HCT116 (cell line): ENCODE measurements at regions not wholly inside any gene's neighbourhood (a gene's known extent, or its start where the extent isn't known, plus 50 kb on each side); places are given as distances from the start of the nearest gene placed in this dataset.

Source experiments
- ATAC-seq: fragments of 200-7000 bp; cut with Tn5 transposase; 2 replicates; pipeline ENCODE4 v1.9.1; 2020; ENCODE audit warnings: mild to moderate bottlenecking, moderate library complexity
- BruUV-seq: library from RNA; stranded (reverse); fragments of 400-500 nt; replicated peaks from 2 replicates; lab custom pipeline; 2021; lab: Mats Ljungman, UMichigan
- CTCF ChIA-PET: fragments of 300-600 bp; sonication (Branson Sonifier 250); formaldehyde crosslinking; loops from one replicate; lab custom pipeline; 2021; ENCODE audit warnings: antibody characterized with exemption; lab: Charles Lee
- POLR2A ChIA-PET: fragments of 300-600, 350-600 bp; sonication (Branson Sonifier 250); formaldehyde crosslinking; loops from one replicate; lab custom pipeline; 2021; ENCODE audit warnings: antibody characterized with exemption; lab: Charles Lee
- RAD21 ChIA-PET, 2 experiments: fragments of 300-600 bp; sonication (Branson Sonifier 250); formaldehyde crosslinking; loops; one replicate each; lab custom pipeline; 2023; ENCODE audit warnings: low total read pairs in 2 of 2; ENCODE audit not compliant: uncharacterized antibody in 2 of 2, unreplicated experiment in 2 of 2, low non-redundant PET in 1 of 2; lab: Charles Lee
- DNase-seq: peaks from one replicate; pipeline ENCODE4 v3.0.0-alpha.2; 2010; ENCODE audit warnings: low read depth, low spot score
- H2AFZ ChIP-seq: fragments of 200-600 bp; shearing (Covaris generic), sonication (generic); 2 replicates; pipeline ENCODE4 v1.6.1; 2017; ENCODE audit warnings: low read depth, mixed run types, mixed read lengths, antibody characterized with exemption, low read length; ENCODE audit not compliant: poor library complexity, severe bottlenecking
- H3K27ac ChIP-seq: 2 replicates; pipeline ENCODE4 v1.5.1; 2012; ENCODE audit warnings: low read depth, low read length
- H3K27me3 ChIP-seq: fragments of 200-600 bp; sonication (generic); 2 replicates; pipeline ENCODE4 v1.6.1; 2016; ENCODE audit warnings: mixed run types, low read length, mixed read lengths; ENCODE audit not compliant: insufficient read depth
- H3K36me3 ChIP-seq, 2 experiments: fragments of 200-500 bp in 1 of 2; fragments of 200-600 bp in 1 of 2; sonication (Bioruptor generic) in 1 of 2; sonication (generic) in 1 of 2; 2 replicates each; pipeline versions ENCODE4 v1.5.1 to v1.6.1; 2014 to 2016; ENCODE audit warnings: low read length in 2 of 2, inconsistent platforms in 1 of 2, mixed read lengths in 1 of 2, mixed run types in 1 of 2; ENCODE audit not compliant: insufficient read depth in 2 of 2, control insufficient read depth in 1 of 2
- H3K4me1 ChIP-seq, 2 experiments: fragments of 200-600 bp in 1 of 2; sonication (generic) in 1 of 2; 2 replicates each; pipeline versions ENCODE4 v1.5.1 to v1.6.1; 2012 to 2017; ENCODE audit warnings: low read length in 2 of 2, inconsistent platforms in 1 of 2, mild to moderate bottlenecking in 1 of 2, mixed read lengths in 1 of 2, mixed run types in 1 of 2, moderate library complexity in 1 of 2; ENCODE audit not compliant: insufficient read depth in 2 of 2, control insufficient read depth in 1 of 2
- H3K4me2 ChIP-seq: fragments of 200-600 bp; sonication (generic); 2 replicates; pipeline ENCODE4 v1.6.1; 2017; ENCODE audit warnings: mixed run types, low read length, mixed read lengths
- H3K4me3 ChIP-seq, 2 experiments: fragments of 200-600 bp in 1 of 2; sonication (generic) in 1 of 2; replicated peaks in 1 of 2; 2 replicates each; pipeline ENCODE4 v1.5.1; 2011 to 2016; ENCODE audit warnings: low read length in 2 of 2, control low read depth in 1 of 2, low read depth in 1 of 2, mild to moderate bottlenecking in 1 of 2, mixed read lengths in 1 of 2, mixed run types in 1 of 2
- H3K79me2 ChIP-seq: fragments of 200-600 bp; sonication (generic); 2 replicates; pipeline ENCODE4 v1.6.1; 2017; ENCODE audit warnings: mild to moderate bottlenecking, mixed run types, low read length, moderate library complexity, mixed read lengths; ENCODE audit not compliant: insufficient read depth
- H3K9ac ChIP-seq: fragments of 200-600 bp; sonication (generic); 2 replicates; pipeline ENCODE4 v1.6.1; 2016; ENCODE audit warnings: low read length, mixed read lengths
- H3K9me2 ChIP-seq: fragments of 200-600 bp; sonication (generic), shearing (Covaris generic); 2 replicates; pipeline ENCODE4 v1.6.1; 2017; ENCODE audit warnings: mixed run types, mild to moderate bottlenecking, moderate library complexity; ENCODE audit not compliant: insufficient read depth
- H3K9me3 ChIP-seq, 2 experiments: fragments of 200-500 bp in 1 of 2; fragments of 200-600 bp in 1 of 2; sonication (Bioruptor generic) in 1 of 2; sonication (generic) in 1 of 2; 2 replicates each; pipeline ENCODE4 v1.6.1; 2014 to 2017; ENCODE audit warnings: low read length in 2 of 2, mixed read lengths in 2 of 2, inconsistent platforms in 1 of 2, low read depth in 1 of 2, mild to moderate bottlenecking in 1 of 2, mixed run types in 1 of 2, moderate library complexity in 1 of 2; ENCODE audit not compliant: control insufficient read depth in 1 of 2, insufficient read depth in 1 of 2
- H4K20me1 ChIP-seq: fragments of 200-600 bp; sonication (generic), shearing (Covaris generic); 2 replicates; pipeline ENCODE4 v1.6.1; 2017; ENCODE audit warnings: mixed run types, mild to moderate bottlenecking, moderate library complexity; ENCODE audit not compliant: insufficient read depth
- EGR1 ChIP-seq: IDR thresholded peaks from 2 replicates; pipeline ENCODE4 v1.6.1; 2012; ENCODE audit warnings: low read depth
- EZH2 ChIP-seq: fragments of 200-600 bp; sonication (generic); IDR thresholded peaks from 2 replicates; pipeline ENCODE4 v1.6.1; 2017; ENCODE audit warnings: antibody characterized with exemption, mixed run types
- FOSL1 ChIP-seq: IDR thresholded peaks from 2 replicates; pipeline ENCODE4 v1.6.1; 2012; ENCODE audit warnings: low read depth
- JUND ChIP-seq: IDR thresholded peaks from 2 replicates; pipeline ENCODE4 v1.6.1; 2012
- POLR2A ChIP-seq: IDR thresholded peaks from 2 replicates; pipeline ENCODE4 v1.7.0; 2011; ENCODE audit warnings: borderline replicate concordance; ENCODE audit not compliant: insufficient read depth, insufficient read length; ENCODE audit errors: extremely low read depth
- POLR2AphosphoS5 ChIP-seq: IDR thresholded peaks from 2 replicates; pipeline ENCODE4 v1.6.1; 2011; ENCODE audit warnings: mild to moderate bottlenecking, low read depth, low read length, moderate library complexity
- RAD21 ChIP-seq: IDR thresholded peaks from 2 replicates; pipeline ENCODE4 v1.6.1; 2012; ENCODE audit warnings: low read depth, mild to moderate bottlenecking
- SIN3A ChIP-seq: IDR thresholded peaks from 2 replicates; pipeline ENCODE4 v1.6.1; 2012; ENCODE audit warnings: low read depth
- SRF ChIP-seq: IDR thresholded peaks from 2 replicates; pipeline ENCODE4 v1.6.1; 2012; ENCODE audit warnings: low read depth
- TCF7L2 ChIP-seq: IDR thresholded peaks from 2 replicates; pipeline ENCODE4 v1.7.0; 2011; ENCODE audit warnings: borderline replicate concordance, inconsistent platforms; ENCODE audit not compliant: insufficient read depth, insufficient read length; ENCODE audit errors: extremely low read depth
- YY1 ChIP-seq: IDR thresholded peaks from 2 replicates; pipeline ENCODE4 v1.6.1; 2011; ENCODE audit warnings: low read length, low read depth, moderate library complexity, mild to moderate bottlenecking; ENCODE audit not compliant: insufficient replicate concordance; ENCODE audit errors: extremely low read depth
- ZFX ChIP-seq: fragments of 450-650 bp; IDR thresholded peaks from 2 replicates; pipeline ENCODE4 v1.6.1; 2017
- intact Hi-C: fragments of 100-400 bp; cut with micrococcal nuclease; formaldehyde crosslinking; loops from 2 replicates; pipeline ENCODE4 v1.10.0; 2022
- TF ChIP-seq, protein P1 (sequence below): IDR thresholded peaks from 2 replicates; pipeline ENCODE4 v1.6.1; 2011; ENCODE audit warnings: mild to moderate bottlenecking, low read length, moderate library complexity; ENCODE audit not compliant: insufficient replicate concordance; ENCODE audit errors: extremely low read depth
- TF ChIP-seq, protein P2 (sequence below), 3 experiments: fragments of 200-600 bp in 1 of 3; sonication (generic) in 1 of 3; IDR thresholded peaks in 2 of 3; conservative IDR thresholded peaks in 1 of 3; 2 replicates each; pipeline ENCODE4 v1.5.1; 2012 to 2017; ENCODE audit warnings: low read depth in 2 of 3, low read length in 2 of 3, antibody characterized with exemption in 1 of 3, borderline replicate concordance in 1 of 3, control low read depth in 1 of 3, mild to moderate bottlenecking in 1 of 3, mixed read lengths in 1 of 3, mixed run types in 1 of 3, moderate library complexity in 1 of 3; ENCODE audit not compliant: insufficient read depth in 1 of 3
- TF ChIP-seq, protein P3 (sequence below): IDR thresholded peaks from 2 replicates; pipeline ENCODE4 v1.6.1; 2012

GRCh38 chr13:33347861-33348260, 62.3 kb upstream of the STARD13 start:
- ChIA-PET RAD21 (no interaction called here), POLR2A (no interaction called here), CTCF (no interaction called here)
- Histone ChIP-seq H3K9ac (no peak overlapping the region), H3K9me3 (no peaks in the 10 kb centered on the region), H3K27me3 (no peaks in the 10 kb centered on the region), H3K9me2 (no peaks in the 10 kb centered on the region), H2AFZ (no peak overlapping the region), H3K79me2 (no peaks in the 10 kb centered on the region), H3K4me3 (no peak overlapping the region), H4K20me1 (no peaks in the 10 kb centered on the region), H3K27ac (no peak overlapping the region), H3K4me1 (peaks cover 7 to 27% of the 10 kb centered on the region in 2 experiments; a peak in 3 of 4 replicates), H3K36me3 (no peaks in the 10 kb centered on the region), H3K4me2 (no peak overlapping the region)
- intact Hi-C loops: no loop called here
- BruUV-seq: no TSS peak
- ATAC-seq (no peak), DNase-seq (no peak)
- TF ChIP-seq POLR2AphosphoS5: no peak
- no peak for TF ChIP-seq FOSL1
- TF ChIP-seq TCF7L2: no peak
- TF ChIP-seq, protein P1, sequence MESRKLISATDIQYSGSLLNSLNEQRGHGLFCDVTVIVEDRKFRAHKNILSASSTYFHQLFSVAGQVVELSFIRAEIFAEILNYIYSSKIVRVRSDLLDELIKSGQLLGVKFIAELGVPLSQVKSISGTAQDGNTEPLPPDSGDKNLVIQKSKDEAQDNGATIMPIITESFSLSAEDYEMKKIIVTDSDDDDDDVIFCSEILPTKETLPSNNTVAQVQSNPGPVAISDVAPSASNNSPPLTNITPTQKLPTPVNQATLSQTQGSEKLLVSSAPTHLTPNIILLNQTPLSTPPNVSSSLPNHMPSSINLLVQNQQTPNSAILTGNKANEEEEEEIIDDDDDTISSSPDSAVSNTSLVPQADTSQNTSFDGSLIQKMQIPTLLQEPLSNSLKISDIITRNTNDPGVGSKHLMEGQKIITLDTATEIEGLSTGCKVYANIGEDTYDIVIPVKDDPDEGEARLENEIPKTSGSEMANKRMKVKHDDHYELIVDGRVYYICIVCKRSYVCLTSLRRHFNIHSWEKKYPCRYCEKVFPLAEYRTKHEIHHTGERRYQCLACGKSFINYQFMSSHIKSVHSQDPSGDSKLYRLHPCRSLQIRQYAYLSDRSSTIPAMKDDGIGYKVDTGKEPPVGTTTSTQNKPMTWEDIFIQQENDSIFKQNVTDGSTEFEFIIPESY: no peak
- no peak for TF ChIP-seq EZH2
- TF ChIP-seq RAD21: no peak
- no peak for TF ChIP-seq POLR2A

DNA sequence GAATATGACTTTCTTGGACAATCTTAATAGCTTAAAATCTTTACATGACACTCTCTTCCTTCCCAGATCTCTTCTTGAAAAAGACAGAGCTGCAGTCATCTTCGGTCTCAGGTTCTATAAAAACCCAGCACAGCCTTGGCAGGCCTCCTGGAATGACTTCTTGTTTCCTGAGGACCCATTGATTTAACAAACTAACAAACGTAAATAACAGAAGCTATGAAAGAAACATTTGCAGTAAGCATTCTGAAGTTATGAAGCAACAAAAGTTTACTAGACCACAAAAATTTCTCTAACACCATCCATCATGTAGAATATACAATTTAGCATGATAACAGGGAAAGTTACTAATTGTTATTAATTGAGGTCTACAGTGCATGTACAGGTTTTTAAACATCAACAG, 62.8 kb upstream of the STARD13 start:
- H3K27me3 ChIP-seq: no peaks in the 10 kb centered on the region
- H3K4me1 ChIP-seq: peaks cover 7 to 27% of the 10 kb centered on the region in 2 experiments; a peak in 3 of 4 replicates
- no peak overlapping the region for H3K4me3 ChIP-seq
- H3K79me2 ChIP-seq: no peaks in the 10 kb centered on the region
- no peak overlapping the region for H2AFZ ChIP-seq
- no peaks in the 10 kb centered on the region for H3K9me2 ChIP-seq
- POLR2A ChIA-PET: no interaction called here
- H3K36me3 ChIP-seq: no peaks in the 10 kb centered on the region
- DNase-seq: no peak
- no peak for ATAC-seq
- RAD21 ChIA-PET: no interaction called here
- no peak overlapping the region for H3K4me2 ChIP-seq
- no peak overlapping the region for H3K27ac ChIP-seq
- CTCF ChIA-PET: interaction anchor here (1.2 kb wide), 1 partner anchor 145 kb away, joined by 3 read pairs; no protein-coding TSS in a partner anchor
- intact Hi-C loops: no loop called here
- H3K9ac ChIP-seq: no peak overlapping the region
- TSS peak; percentile 35 for BruUV-seq
- no peaks in the 10 kb centered on the region for H3K9me3 ChIP-seq
- H4K20me1 ChIP-seq: no peaks in the 10 kb centered on the region
- TF ChIP-seq EGR1: no peak
- TF ChIP-seq, protein P2, sequence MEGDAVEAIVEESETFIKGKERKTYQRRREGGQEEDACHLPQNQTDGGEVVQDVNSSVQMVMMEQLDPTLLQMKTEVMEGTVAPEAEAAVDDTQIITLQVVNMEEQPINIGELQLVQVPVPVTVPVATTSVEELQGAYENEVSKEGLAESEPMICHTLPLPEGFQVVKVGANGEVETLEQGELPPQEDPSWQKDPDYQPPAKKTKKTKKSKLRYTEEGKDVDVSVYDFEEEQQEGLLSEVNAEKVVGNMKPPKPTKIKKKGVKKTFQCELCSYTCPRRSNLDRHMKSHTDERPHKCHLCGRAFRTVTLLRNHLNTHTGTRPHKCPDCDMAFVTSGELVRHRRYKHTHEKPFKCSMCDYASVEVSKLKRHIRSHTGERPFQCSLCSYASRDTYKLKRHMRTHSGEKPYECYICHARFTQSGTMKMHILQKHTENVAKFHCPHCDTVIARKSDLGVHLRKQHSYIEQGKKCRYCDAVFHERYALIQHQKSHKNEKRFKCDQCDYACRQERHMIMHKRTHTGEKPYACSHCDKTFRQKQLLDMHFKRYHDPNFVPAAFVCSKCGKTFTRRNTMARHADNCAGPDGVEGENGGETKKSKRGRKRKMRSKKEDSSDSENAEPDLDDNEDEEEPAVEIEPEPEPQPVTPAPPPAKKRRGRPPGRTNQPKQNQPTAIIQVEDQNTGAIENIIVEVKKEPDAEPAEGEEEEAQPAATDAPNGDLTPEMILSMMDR (IDR thresholded peaks at IDR 0.05 in 2 of 3, conservative IDR thresholded peaks at IDR 0.05 in 1 of 3; ENCODE audit: borderline replicate concordance in 1 of 3, insufficient read depth in 1 of 3, low read depth in 2 of 3, low read length in 2 of 3): no peak
- no peak for TF ChIP-seq SRF
- no peak for TF ChIP-seq JUND
- TF ChIP-seq EZH2: no peak
- no peak for TF ChIP-seq RAD21
- TF ChIP-seq ZFX: no peak
- TF ChIP-seq, protein P3, sequence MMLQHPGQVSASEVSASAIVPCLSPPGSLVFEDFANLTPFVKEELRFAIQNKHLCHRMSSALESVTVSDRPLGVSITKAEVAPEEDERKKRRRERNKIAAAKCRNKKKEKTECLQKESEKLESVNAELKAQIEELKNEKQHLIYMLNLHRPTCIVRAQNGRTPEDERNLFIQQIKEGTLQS: no peak
- TF ChIP-seq YY1: no peak
- TF ChIP-seq, protein P1: no peak
- no peak for TF ChIP-seq SIN3A
